ENCODE measurements at regions not wholly inside any gene's neighbourhood (a gene's known extent, or its start where the extent isn't known, plus 50 kb on each side); places are given as distances from the start of the nearest gene placed in this dataset.

DNA sequence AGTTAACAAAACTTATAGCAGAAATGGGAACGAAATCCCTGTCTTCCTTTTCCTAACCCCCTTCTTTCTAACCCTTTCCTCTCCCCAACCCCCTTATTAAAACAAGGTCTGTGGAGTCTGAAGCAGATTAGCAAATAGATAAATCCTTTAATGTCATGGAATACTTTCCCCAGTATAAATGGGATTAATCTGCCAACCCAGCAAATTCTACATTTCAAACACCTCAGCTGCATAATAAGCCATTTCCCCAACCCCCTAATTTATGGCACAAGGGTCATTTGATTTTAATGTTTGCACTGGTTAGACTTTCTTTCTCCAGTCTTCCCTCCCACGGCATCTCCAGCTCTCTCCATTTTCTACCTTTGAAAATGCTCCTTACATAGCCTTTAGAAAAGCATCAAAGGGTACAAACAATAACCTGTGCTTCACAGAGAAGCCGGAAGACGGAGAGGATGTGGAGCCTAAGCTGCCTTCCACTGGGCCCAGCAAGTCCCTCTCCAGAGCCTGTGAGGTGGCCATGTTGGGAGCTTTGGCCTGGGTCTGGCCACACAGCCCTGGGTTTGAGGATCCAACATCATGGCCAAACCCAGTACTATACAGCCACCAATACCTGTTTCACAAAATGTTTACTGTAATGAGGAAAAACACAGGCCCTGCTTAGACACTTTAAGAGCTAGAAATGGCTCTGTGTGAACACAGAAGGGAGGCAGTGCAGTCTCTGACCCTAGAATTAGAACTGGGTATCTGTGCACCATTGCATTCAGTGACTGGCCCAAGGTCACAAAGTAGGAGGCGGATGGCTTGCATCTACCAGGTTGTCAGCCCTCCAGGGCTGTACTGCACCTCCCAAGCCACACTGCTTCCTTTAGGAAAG, 56.9 kb upstream of the SPRY1 start:
- Histone ChIP-seq H3K14ac (replicated peaks; ENCODE audit: low read depth, low read length) (peak overlapping the region; percentile 68), H3K27ac (ENCODE audit: insufficient read depth, low read length) (peak overlapping the region; percentile 58), H2AFZ (replicated peaks; ENCODE audit: low read length, poor library complexity) (peak overlapping the region; percentile 89), H4K91ac (ENCODE audit: insufficient read depth, low read depth, low read length) (peak overlapping the region; percentile 46), H3K9me1 (ENCODE audit: insufficient read depth, low read length) (no peaks in the 10 kb centered on the region), H3K36me3 (ENCODE audit: control insufficient read depth, insufficient read depth, low read length) (no peaks in the 10 kb centered on the region), H4K5ac (ENCODE audit: low read depth, low read length) (peak overlapping the region; percentile 56; the same call in 1 of the 2 replicates), H4K20me1 (ENCODE audit: insufficient read depth, low read length) (no peaks in the 10 kb centered on the region), H2BK5ac (ENCODE audit: low read depth, low read length, poor library complexity, severe bottlenecking) (peak overlapping the region; percentile 66), H3K18ac (ENCODE audit: low read depth, low read length) (peak overlapping the region; percentile 76; the same call in 1 of the 2 replicates), H4K8ac (ENCODE audit: low read depth in 2 of 2, low read length in 2 of 2) (peak overlapping the region; percentile 49 to 79), H2AK5ac (ENCODE audit: low read depth, low read length) (peak overlapping the region; percentile 41), H3K4me3 (ENCODE audit: insufficient read depth, low read depth, low read length) (no peak overlapping the region), H3K56ac (ENCODE audit: extremely low read depth, insufficient read depth, low read length) (no peak overlapping the region), H3K4me2 (ENCODE audit: low read depth, low read length) (no peak overlapping the region), H2BK20ac (ENCODE audit: low read depth, low read length) (peak overlapping the region; percentile 86), H3K27me3 (ENCODE audit: control insufficient read depth, insufficient read depth, low read length) (no peaks in the 10 kb centered on the region), H2BK15ac (ENCODE audit: low read depth, low read length) (peak overlapping the region; percentile 38; the same call in 1 of the 3 replicates), H3K9me3 (ENCODE audit: control insufficient read depth, insufficient read depth, low read length) (no peaks in the 10 kb centered on the region), H3K4ac (ENCODE audit: low read depth, low read length) (peak overlapping the region; percentile 66), H3K79me1 (ENCODE audit: low read depth in 1 of 2, low read length in 2 of 2) (no peaks in the 10 kb centered on the region), H3K4me1 (ENCODE audit: control insufficient read depth, insufficient read depth, low read length) (peaks cover 5% of the 10 kb centered on the region), H3K23ac (ENCODE audit: low read depth, low read length) (peak overlapping the region; percentile 46; the same call in 1 of the 2 replicates), H2BK120ac (ENCODE audit: low read depth, low read length) (peak overlapping the region; percentile 82), H2AK9ac (replicated peaks; ENCODE audit: low read depth, low read length, poor library complexity) (no peak overlapping the region), H3K9ac (ENCODE audit: low read depth, low read length) (no peak overlapping the region)
- CTCF ChIA-PET = no interaction called here
- WGBS, 2 experiments (ENCODE audit: extremely low coverage in 2 of 2, insufficient read length in 1 of 2) = no CpG with 5 or more reads among the region's 5 CpGs
- dilution Hi-C loops (cut with HindIII; ENCODE audit: low sequenced_read_pairs, unreplicated experiment) = no loop called here
- POLR2A ChIA-PET (ENCODE audit: unreplicated experiment) = no interaction called here
- in situ Hi-C loops (cut with MboI; ENCODE audit: low sequenced_read_pairs) = no loop called here
- TF ChIP-seq RAD21 (IDR thresholded peaks at IDR 0.05; ENCODE audit: low read length) = no peak
- TF ChIP-seq MAFK (IDR thresholded peaks at IDR 0.05; ENCODE audit: low read depth, low read length) = peak; percentile 22; the same call in 1 of the 2 replicates
- no TSS peak for BruUV-seq (replicated peaks)
- intact Hi-C loops (cut with micrococcal nuclease) = no loop called here
- ATAC-seq (ENCODE audit: low read depth) = no peak
- DNase-seq = no peak
